IMR-90 (cell line): ENCODE measurements at regions not wholly inside any gene's neighbourhood (a gene's known extent, or its start where the extent isn't known, plus 50 kb on each side); places are given as distances from the start of the nearest gene placed in this dataset.

Experiments used
- ATAC-seq: fragments of 200-7000 bp; cut with Tn5 transposase; 2 replicates; pipeline ENCODE4 v1.9.1; 2020; ENCODE audit warnings: low read depth, mild to moderate bottlenecking, moderate library complexity
- BruUV-seq: library from RNA; stranded (reverse); fragments of 400-500 nt; replicated peaks from 2 replicates; lab custom pipeline; 2021; lab: Mats Ljungman, UMichigan
- CTCF ChIA-PET: fragments of 300-600 bp; formaldehyde crosslinking; extraction: SDS; loops from one replicate; lab custom pipeline; 2021; ENCODE audit warnings: antibody characterized with exemption; lab: Yijun Ruan, JAX
- POLR2A ChIA-PET: fragments of 300-600 bp; sonication (Branson Sonifier 250); formaldehyde crosslinking; loops from one replicate; lab custom pipeline; 2022; ENCODE audit warnings: antibody characterized with exemption; ENCODE audit not compliant: unreplicated experiment; lab: Charles Lee
- DNase-seq: peaks from one replicate; pipeline ENCODE4 v3.0.0; 2013
- H2AFZ ChIP-seq: replicated peaks from 2 replicates; pipeline ENCODE3; 2013; ENCODE audit warnings: low read length, mild to moderate bottlenecking; ENCODE audit not compliant: poor library complexity
- H2AK5ac ChIP-seq: 2 replicates; pipeline ENCODE4 v1.6.1; 2013; ENCODE audit warnings: low read depth, low read length, inconsistent platforms
- H2AK9ac ChIP-seq: replicated peaks from 2 replicates; pipeline ENCODE3; 2013; ENCODE audit warnings: mild to moderate bottlenecking, low read depth, low read length, moderate library complexity; ENCODE audit not compliant: poor library complexity
- H2BK120ac ChIP-seq: 2 replicates; pipeline ENCODE4 v1.6.1; 2013; ENCODE audit warnings: low read depth, low read length, inconsistent platforms
- H2BK15ac ChIP-seq: 3 replicates; pipeline ENCODE4 v1.6.1; 2013; ENCODE audit warnings: low read depth, low read length, inconsistent platforms
- H2BK20ac ChIP-seq: 2 replicates; pipeline ENCODE4 v1.6.1; 2013; ENCODE audit warnings: low read depth, mild to moderate bottlenecking, inconsistent platforms, low read length, moderate library complexity
- H2BK5ac ChIP-seq: 2 replicates; pipeline ENCODE4 v1.6.1; 2013; ENCODE audit warnings: mild to moderate bottlenecking, low read depth, low read length, inconsistent platforms; ENCODE audit not compliant: poor library complexity, severe bottlenecking
- H3K14ac ChIP-seq: replicated peaks from 2 replicates; pipeline ENCODE4 v1.6.1; 2013; ENCODE audit warnings: low read depth, low read length, inconsistent platforms
- H3K18ac ChIP-seq: 2 replicates; pipeline ENCODE4 v1.6.1; 2013; ENCODE audit warnings: low read depth, low read length, control low read depth
- H3K23ac ChIP-seq: 2 replicates; pipeline ENCODE4 v1.6.1; 2013; ENCODE audit warnings: low read depth, low read length, inconsistent platforms
- H3K27ac ChIP-seq: 2 replicates; pipeline ENCODE4 v1.5.1; 2013; ENCODE audit warnings: mild to moderate bottlenecking, control low read depth, low read length; ENCODE audit not compliant: insufficient read depth
- H3K27me3 ChIP-seq: 2 replicates; pipeline ENCODE4 v1.6.1; 2013; ENCODE audit warnings: low read length; ENCODE audit not compliant: control insufficient read depth, insufficient read depth
- H3K36me3 ChIP-seq: 2 replicates; pipeline ENCODE4 v1.6.1; 2013; ENCODE audit warnings: low read length, mixed read lengths; ENCODE audit not compliant: control insufficient read depth, insufficient read depth
- H3K4ac ChIP-seq: 2 replicates; pipeline ENCODE4 v1.6.1; 2013; ENCODE audit warnings: low read depth, low read length, inconsistent platforms
- H3K4me1 ChIP-seq: 2 replicates; pipeline ENCODE4 v1.6.1; 2013; ENCODE audit warnings: low read length, mixed read lengths; ENCODE audit not compliant: control insufficient read depth, insufficient read depth
- H3K4me2 ChIP-seq: 2 replicates; pipeline ENCODE4 v1.6.1; 2013; ENCODE audit warnings: low read depth, mild to moderate bottlenecking, control low read depth, low read length, moderate library complexity
- H3K4me3 ChIP-seq: 2 replicates; pipeline ENCODE4 v1.5.1; 2013; ENCODE audit warnings: low read depth, mild to moderate bottlenecking, control low read depth, low read length, moderate library complexity; ENCODE audit not compliant: insufficient read depth
- H3K56ac ChIP-seq: 2 replicates; pipeline ENCODE4 v1.6.1; 2013; ENCODE audit warnings: low read length, inconsistent platforms; ENCODE audit not compliant: insufficient read depth; ENCODE audit errors: extremely low read depth
- H3K79me1 ChIP-seq, 2 experiments: 2 replicates each; pipeline ENCODE4 v1.6.1; 2013; ENCODE audit warnings: low read length in 2 of 2, inconsistent platforms in 1 of 2, low read depth in 1 of 2
- H3K9ac ChIP-seq: 2 replicates; pipeline ENCODE4 v1.6.1; 2013; ENCODE audit warnings: low read depth, low read length, control low read depth
- H3K9me1 ChIP-seq: 2 replicates; pipeline ENCODE4 v1.6.1; 2013; ENCODE audit warnings: low read length, inconsistent platforms; ENCODE audit not compliant: insufficient read depth
- H3K9me3 ChIP-seq: 2 replicates; pipeline ENCODE4 v1.6.1; 2013; ENCODE audit warnings: low read length; ENCODE audit not compliant: control insufficient read depth, insufficient read depth
- H4K20me1 ChIP-seq: 2 replicates; pipeline ENCODE4 v1.6.1; 2013; ENCODE audit warnings: low read length, inconsistent platforms; ENCODE audit not compliant: insufficient read depth
- H4K5ac ChIP-seq: 2 replicates; pipeline ENCODE4 v1.6.1; 2013; ENCODE audit warnings: mild to moderate bottlenecking, low read depth, low read length, control low read depth
- H4K8ac ChIP-seq, 2 experiments: 2 replicates each; pipeline ENCODE4 v1.6.1; 2013; ENCODE audit warnings: low read depth in 2 of 2, low read length in 2 of 2, control low read depth in 1 of 2, inconsistent platforms in 1 of 2
- H4K91ac ChIP-seq: 2 replicates; pipeline ENCODE4 v1.6.1; 2013; ENCODE audit warnings: low read depth, low read length, inconsistent platforms; ENCODE audit not compliant: insufficient read depth
- CEBPB ChIP-seq: IDR thresholded peaks from 2 replicates; pipeline ENCODE4 v1.6.1; 2012; ENCODE audit warnings: low read depth, low read length, improper control_type of control experiment
- SMC3 ChIP-seq: fragments of 150-350 bp; IDR thresholded peaks from 2 replicates; pipeline ENCODE4 v1.6.1; 2016; ENCODE audit warnings: low read depth, mild to moderate bottlenecking, antibody characterized with exemption, low read length, moderate library complexity
- WGBS, 2 experiments: methylation state at CpG; one replicate each; pipeline versions ENCODE4 v1.1.5 to v1.1.7; 2013; ENCODE audit warnings: missing lambda C conversion rate in 2 of 2; ENCODE audit not compliant: insufficient read length in 1 of 2; ENCODE audit errors: extremely low coverage in 2 of 2; 5-methylcytosine and 5-hydroxymethylcytosine counted together
- dilution Hi-C: fragments of 300-500 bp; cut with HindIII; formaldehyde crosslinking; loops from one replicate; pipeline ENCODE4 v1.14.3; 2018; ENCODE audit warnings: low sequenced_read_pairs; ENCODE audit not compliant: unreplicated experiment
- in situ Hi-C: fragments of 300-500 bp; cut with MboI; formaldehyde crosslinking; loops from 3 replicates; pipeline ENCODE4 v1.14.3; 2019; ENCODE audit warnings: low sequenced_read_pairs, inconsistent platforms, mixed read lengths
- intact Hi-C: fragments of 100-400 bp; cut with micrococcal nuclease; formaldehyde crosslinking; loops from 2 replicates; pipeline ENCODE4 v1.10.0; 2022

DNA sequence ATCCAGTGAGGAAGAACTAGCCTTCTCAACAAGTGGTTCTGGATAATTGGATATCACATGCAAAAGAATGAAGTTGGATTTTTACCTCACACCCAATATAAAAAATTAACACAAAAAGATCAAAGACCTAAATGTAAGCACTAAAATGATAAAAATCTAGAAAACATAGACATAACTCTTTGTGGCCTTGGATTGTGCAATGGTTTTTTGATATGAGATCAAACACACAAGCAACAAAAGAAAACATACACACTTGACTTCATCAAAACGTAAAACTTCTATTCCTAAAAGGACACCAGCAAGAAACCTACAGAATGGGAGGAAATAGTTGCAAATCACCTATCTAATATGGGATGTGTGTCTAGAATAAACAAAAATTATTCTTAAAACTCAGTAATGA lies 54.1 kb upstream of the NFE2L2 start:
- ChIA-PET CTCF (no interaction called here), POLR2A (no interaction called here)
- Histone ChIP-seq H3K27me3 (no peaks in the 10 kb centered on the region), H3K9me1 (peaks cover 11% of the 10 kb centered on the region), H3K27ac (no peak overlapping the region), H4K20me1 (no peaks in the 10 kb centered on the region), H2BK20ac (no peak overlapping the region), H3K9ac (no peak overlapping the region), H4K8ac (no peak overlapping the region), H3K4me2 (no peak overlapping the region), H3K56ac (no peak overlapping the region), H3K4me3 (no peak overlapping the region), H2AFZ (no peak overlapping the region), H3K14ac (no peak overlapping the region), H3K23ac (no peak overlapping the region), H3K79me1 (no peaks in the 10 kb centered on the region; a peak in 1 of 4 replicates), H3K4me1 (peaks cover 3% of the 10 kb centered on the region), H2BK15ac (no peak overlapping the region), H4K91ac (no peak overlapping the region), H3K9me3 (no peaks in the 10 kb centered on the region), H2BK5ac (no peak overlapping the region), H2AK5ac (no peak overlapping the region), H2BK120ac (no peak overlapping the region), H3K4ac (no peak overlapping the region), H4K5ac (no peak overlapping the region), H3K18ac (no peak overlapping the region), H2AK9ac (no peak overlapping the region), H3K36me3 (no peaks in the 10 kb centered on the region)
- ATAC-seq = no peak
- no TSS peak for BruUV-seq
- TF ChIP-seq CEBPB (peak; percentile 25; the same call in 1 of the 2 replicates), SMC3 (no peak)
- in situ Hi-C loops = no loop called here
- intact Hi-C loops = no loop called here
- DNase-seq = no peak
- WGBS, 2 experiments = no CpG with 5 or more reads among the region's 1 CpG
- dilution Hi-C loops = no loop called here
